Prostate gland (tissue), 2 donors: ENCODE measurements at regions not wholly inside any gene's neighbourhood (a gene's known extent, or its start where the extent isn't known, plus 50 kb on each side); places are given as distances from the start of the nearest gene placed in this dataset.

Experiments
- DNase-seq: peaks from one replicate; pipeline ENCODE4 v3.0.0-alpha.2; 2019; ENCODE audit warnings: low spot score
- H3K27ac ChIP-seq, 2 donors: fragments of 200-600 bp; sonication (generic); 2 replicates each; pipeline ENCODE4 v1.5.1; 2017 to 2019
- H3K27me3 ChIP-seq: fragments of 200-600 bp; sonication (generic); replicated peaks from 2 replicates; pipeline ENCODE4 v1.5.1; 2019; ENCODE audit not compliant: insufficient read depth
- H3K36me3 ChIP-seq, 2 donors: fragments of 200-600 bp; sonication (generic); 1 replicate in 1 of 2; 2 replicates in 1 of 2; pipeline versions ENCODE4 v1.5.1 to v1.8.1; 2017 to 2019
- H3K4me1 ChIP-seq: fragments of 200-600 bp; sonication (generic); replicated peaks from 2 replicates; pipeline ENCODE4 v1.5.1; 2019
- H3K4me3 ChIP-seq, 2 donors: fragments of 200-600 bp; sonication (generic); 2 replicates each; pipeline ENCODE4 v1.5.1; 2017 to 2019
- H3K9me3 ChIP-seq: fragments of 200-600 bp; sonication (generic); 2 replicates; pipeline ENCODE4 v1.5.1; 2017
- POLR2A ChIP-seq: fragments of 450-650 bp; IDR thresholded peaks from one replicate; pipeline ENCODE4 v1.6.1; 2016; ENCODE audit warnings: antibody characterized with exemption, mild to moderate bottlenecking
- POLR2AphosphoS5 ChIP-seq: sonication (generic); formaldehyde crosslinking; IDR thresholded peaks from one replicate; pipeline ENCODE4 v1.6.1; 2017; ENCODE audit warnings: antibody characterized with exemption
- WGBS: methylation state at CpG from one replicate; pipeline ENCODE4 v1.1.5; 2018; 5-methylcytosine and 5-hydroxymethylcytosine counted together
- intact Hi-C: fragments of 100-400 bp; cut with DNase I; formaldehyde crosslinking; loops from one replicate; pipeline ENCODE4 v1.14.2; 2022
- TF ChIP-seq, protein P1 (sequence below), 4 experiments: fragments of 200-600 bp in 2 of 4; fragments of 450-650 bp in 2 of 4; sonication (generic) in 2 of 4; IDR thresholded peaks; 1 replicate in 3 of 4; 2 replicates in 1 of 4; pipeline ENCODE4 v1.5.1; 2016 to 2019; ENCODE audit warnings: antibody characterized with exemption in 4 of 4, mild to moderate bottlenecking in 2 of 4, moderate library complexity in 2 of 4

DNA sequence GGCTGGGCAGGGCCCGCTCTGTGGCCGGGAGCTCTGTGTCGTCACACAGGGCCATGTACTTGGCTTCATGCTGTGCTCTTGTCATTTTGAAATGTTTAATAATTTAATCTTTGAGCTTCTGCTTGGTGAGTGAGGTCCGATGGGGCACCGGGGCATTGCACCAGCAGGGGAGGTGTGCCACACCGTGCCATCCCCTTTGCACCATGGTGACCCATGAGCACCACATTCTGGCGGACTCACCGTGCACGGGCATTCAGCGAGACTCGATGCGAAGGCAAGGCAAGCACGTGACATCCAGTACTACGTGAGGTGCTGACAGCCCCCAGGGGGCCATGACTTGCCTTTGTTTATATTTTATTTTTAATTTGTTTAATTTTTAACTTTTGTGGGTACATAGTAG, 204.3 kb downstream of the URI1 start:
- Histone ChIP-seq H3K36me3 (no peaks in the 10 kb centered on the region), H3K4me1 (no peaks in the 10 kb centered on the region), H3K27ac (no peak overlapping the region), H3K27me3 (no peaks in the 10 kb centered on the region), H3K9me3 (no peaks in the 10 kb centered on the region), H3K4me3 (no peak overlapping the region)
- WGBS: 91% methylated on average over 14 of the region's 14 CpGs
- TF ChIP-seq, protein P1, sequence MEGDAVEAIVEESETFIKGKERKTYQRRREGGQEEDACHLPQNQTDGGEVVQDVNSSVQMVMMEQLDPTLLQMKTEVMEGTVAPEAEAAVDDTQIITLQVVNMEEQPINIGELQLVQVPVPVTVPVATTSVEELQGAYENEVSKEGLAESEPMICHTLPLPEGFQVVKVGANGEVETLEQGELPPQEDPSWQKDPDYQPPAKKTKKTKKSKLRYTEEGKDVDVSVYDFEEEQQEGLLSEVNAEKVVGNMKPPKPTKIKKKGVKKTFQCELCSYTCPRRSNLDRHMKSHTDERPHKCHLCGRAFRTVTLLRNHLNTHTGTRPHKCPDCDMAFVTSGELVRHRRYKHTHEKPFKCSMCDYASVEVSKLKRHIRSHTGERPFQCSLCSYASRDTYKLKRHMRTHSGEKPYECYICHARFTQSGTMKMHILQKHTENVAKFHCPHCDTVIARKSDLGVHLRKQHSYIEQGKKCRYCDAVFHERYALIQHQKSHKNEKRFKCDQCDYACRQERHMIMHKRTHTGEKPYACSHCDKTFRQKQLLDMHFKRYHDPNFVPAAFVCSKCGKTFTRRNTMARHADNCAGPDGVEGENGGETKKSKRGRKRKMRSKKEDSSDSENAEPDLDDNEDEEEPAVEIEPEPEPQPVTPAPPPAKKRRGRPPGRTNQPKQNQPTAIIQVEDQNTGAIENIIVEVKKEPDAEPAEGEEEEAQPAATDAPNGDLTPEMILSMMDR (IDR thresholded peaks at IDR 0.05): no peak
- no peak for TF ChIP-seq POLR2AphosphoS5
- TF ChIP-seq POLR2A: no peak
- DNase-seq: no peak
- intact Hi-C loops: no loop called here

DNA sequence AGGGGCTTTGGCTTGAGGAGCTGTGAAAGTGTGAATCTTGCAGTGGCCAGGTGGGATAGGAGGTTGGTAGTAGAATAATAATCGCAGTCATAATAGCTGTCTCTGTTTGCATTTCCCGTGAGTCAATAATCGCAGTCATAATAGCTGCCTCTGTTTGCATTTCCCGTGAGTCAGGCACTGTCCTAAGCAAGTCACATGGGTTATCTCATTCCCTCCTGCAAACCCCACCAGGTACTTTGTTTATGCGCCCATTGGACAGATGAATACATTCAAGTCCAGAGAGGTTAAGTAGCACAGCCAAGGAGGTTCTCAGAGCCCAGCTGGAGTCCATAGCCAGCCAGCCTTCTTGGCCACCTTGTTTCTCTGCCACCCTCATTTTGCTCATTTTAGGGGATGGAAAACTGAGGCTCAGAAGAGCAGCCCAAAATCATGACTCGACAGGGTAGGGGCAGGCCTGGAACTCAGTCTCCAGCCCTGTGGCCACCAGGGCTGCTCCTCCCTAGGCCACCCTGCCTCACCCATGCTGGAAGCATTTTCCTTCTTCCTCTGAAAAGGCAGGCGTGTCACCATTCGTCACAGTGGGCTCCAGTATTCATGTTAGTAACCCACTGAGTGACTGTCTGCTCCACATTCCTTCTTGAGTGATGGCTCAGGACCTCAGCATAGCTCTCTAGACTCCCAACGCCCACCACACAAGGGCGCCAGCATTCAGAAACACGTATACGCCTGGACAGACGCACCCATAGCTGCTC, 206.2 kb downstream of the URI1 start:
- Histone ChIP-seq H3K27ac (no peak overlapping the region), H3K36me3 (no peaks in the 10 kb centered on the region), H3K9me3 (no peaks in the 10 kb centered on the region), H3K4me3 (no peak overlapping the region), H3K27me3 (no peaks in the 10 kb centered on the region), H3K4me1 (no peaks in the 10 kb centered on the region)
- WGBS: 82% methylated on average over 11 of the region's 13 CpGs
- intact Hi-C loops: no loop called here
- no peak for DNase-seq
- TF ChIP-seq, protein P1 (IDR thresholded peaks at IDR 0.05): no peak
- TF ChIP-seq POLR2AphosphoS5 (no peak), POLR2A (no peak)

DNA sequence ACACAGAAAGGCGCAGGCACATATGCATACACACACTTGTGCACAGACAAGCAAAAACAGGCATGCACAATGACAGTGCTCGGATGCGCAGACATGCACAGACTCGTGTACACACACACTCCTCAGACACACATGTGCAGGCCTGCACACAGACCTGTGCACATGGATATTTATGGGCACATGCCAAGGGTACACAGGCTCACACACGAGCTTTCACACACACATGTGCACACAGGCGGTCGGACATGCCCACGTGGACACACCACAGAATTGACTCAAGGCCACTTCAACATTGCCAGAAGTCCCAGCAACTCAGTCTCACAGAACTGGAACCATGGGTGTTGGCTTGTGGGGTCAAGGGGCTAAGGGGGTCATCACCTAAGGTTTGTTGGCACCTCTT, 206.8 kb downstream of the URI1 start:
- Histone ChIP-seq H3K36me3 (no peaks in the 10 kb centered on the region), H3K27ac (no peak overlapping the region), H3K4me1 (no peaks in the 10 kb centered on the region), H3K4me3 (no peak overlapping the region), H3K9me3 (no peaks in the 10 kb centered on the region), H3K27me3 (no peaks in the 10 kb centered on the region)
- 73% methylated on average over 8 of the region's 8 CpGs for WGBS
- DNase-seq: no peak
- intact Hi-C loops: no loop called here
- TF ChIP-seq, protein P1 (IDR thresholded peaks at IDR 0.05): no peak
- TF ChIP-seq POLR2AphosphoS5: no peak

DNA sequence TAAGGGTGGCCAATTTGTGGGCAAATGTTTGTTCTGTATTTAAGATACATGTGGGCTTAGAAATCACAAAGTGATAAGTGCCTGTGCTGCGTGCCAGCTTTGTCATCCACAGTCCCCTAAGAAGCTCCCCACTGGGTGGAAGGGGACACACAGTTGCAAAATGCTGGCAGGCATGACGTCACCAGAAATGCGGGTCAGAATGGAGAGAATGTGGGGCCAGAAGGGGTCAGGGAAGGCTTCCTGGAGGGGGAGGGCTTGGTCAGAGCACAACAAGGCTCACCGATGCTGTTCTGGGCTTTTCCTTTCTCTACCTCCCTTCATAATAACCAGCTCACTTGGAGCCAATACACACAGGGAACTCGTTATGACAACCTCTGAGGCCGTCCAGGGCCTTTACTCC, 207.3 kb downstream of the URI1 start:
- no peaks in the 10 kb centered on the region for H3K36me3 ChIP-seq
- intact Hi-C loops: no loop called here
- no peak for DNase-seq
- no peaks in the 10 kb centered on the region for H3K9me3 ChIP-seq
- TF ChIP-seq POLR2A (no peak), POLR2AphosphoS5 (no peak)
- TF ChIP-seq, protein P1 (IDR thresholded peaks at IDR 0.05): no peak
- WGBS: 72% methylated on average over 6 of the region's 6 CpGs
- no peak overlapping the region for H3K4me3 ChIP-seq
- no peaks in the 10 kb centered on the region for H3K27me3 ChIP-seq
- no peak overlapping the region for H3K27ac ChIP-seq
- no peaks in the 10 kb centered on the region for H3K4me1 ChIP-seq

DNA sequence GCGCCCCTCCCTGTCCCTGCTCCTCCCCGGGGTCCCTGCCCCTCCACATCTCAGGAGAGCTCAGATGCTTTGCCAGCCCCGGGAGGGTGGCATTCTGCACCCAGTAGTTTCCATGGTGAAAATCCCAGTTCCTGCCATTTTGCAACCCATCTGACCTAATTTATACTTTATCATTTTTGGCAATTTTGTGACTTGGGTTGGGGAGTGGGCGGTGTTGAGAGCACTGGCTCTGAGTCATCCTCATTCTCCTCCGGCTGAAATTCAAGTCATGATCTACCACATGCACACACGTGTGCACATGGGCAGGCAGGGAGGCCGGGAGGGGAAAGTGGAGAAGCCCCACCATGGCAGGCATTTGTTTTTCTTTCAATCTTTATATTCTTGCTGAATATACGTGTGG, 208.6 kb downstream of the URI1 start:
- no peak for DNase-seq
- Histone ChIP-seq H3K27ac (no peak overlapping the region), H3K27me3 (no peaks in the 10 kb centered on the region), H3K36me3 (no peaks in the 10 kb centered on the region), H3K4me3 (no peak overlapping the region), H3K4me1 (no peaks in the 10 kb centered on the region), H3K9me3 (no peaks in the 10 kb centered on the region)
- WGBS: 45% methylated on average over 8 of the region's 8 CpGs
- intact Hi-C loops: no loop called here
- no peak for TF ChIP-seq POLR2AphosphoS5
- no peak for TF ChIP-seq POLR2A
- TF ChIP-seq, protein P1 (IDR thresholded peaks at IDR 0.05): no peak
